Left forelimb (tissue), 1 donor: ENCODE measurements at regions not wholly inside any gene's neighbourhood (a gene's known extent, or its start where the extent isn't known, plus 50 kb on each side); places are given as distances from the start of the nearest gene placed in this dataset.
"Not testable (repeated sequence)": the region's sequence is repeated elsewhere in the genome, so short reads cannot be mapped to it uniquely, and the experiment has no call there.

Source experiments
- DNase-seq: peaks from one replicate; pipeline ENCODE4 v3.0.0-alpha.2; 2018; ENCODE audit warnings: low spot score

DNA sequence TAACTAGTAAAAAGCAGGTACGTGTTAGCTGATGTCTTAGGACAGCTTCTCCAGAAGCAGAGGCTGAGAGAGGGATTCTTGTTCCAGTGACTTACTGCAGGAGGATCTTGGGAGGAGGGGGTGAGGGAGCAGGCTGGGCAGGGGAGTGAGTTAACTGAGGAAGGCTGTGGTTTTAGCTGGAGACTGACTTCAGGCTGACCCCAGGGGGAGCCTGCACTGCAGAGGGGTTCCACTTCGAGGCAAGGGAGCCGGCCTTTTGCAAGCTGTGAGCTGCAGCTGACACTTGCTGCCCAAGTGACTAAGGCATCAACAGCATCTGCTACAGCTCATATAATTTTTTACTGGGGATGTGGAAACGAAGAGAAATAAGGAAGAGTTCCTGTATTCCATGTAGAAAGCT lies 50.4 kb upstream of the SOD1 start:
- DNase-seq, result no peak

DNA sequence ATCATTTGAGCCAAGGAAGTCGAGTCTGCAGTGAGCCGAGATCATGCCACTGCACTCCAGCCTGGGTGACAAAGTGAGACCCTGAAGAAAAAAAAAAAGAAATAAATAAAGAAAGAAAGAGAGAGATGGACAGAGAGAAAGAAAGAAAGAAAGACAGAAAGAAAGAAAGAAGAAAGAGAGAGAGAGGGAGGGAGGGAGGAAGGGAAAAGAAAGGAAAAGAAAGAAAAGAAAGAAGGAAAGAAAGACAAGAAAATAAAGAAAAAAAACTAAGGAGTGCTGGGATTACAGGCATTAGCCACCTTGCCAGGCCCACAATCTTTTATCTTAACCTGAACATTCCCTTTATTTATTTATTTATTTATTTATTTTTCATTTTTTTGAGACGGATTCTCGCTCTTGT lies 51.7 kb upstream of the SOD1 start:
- no peak for DNase-seq

DNA sequence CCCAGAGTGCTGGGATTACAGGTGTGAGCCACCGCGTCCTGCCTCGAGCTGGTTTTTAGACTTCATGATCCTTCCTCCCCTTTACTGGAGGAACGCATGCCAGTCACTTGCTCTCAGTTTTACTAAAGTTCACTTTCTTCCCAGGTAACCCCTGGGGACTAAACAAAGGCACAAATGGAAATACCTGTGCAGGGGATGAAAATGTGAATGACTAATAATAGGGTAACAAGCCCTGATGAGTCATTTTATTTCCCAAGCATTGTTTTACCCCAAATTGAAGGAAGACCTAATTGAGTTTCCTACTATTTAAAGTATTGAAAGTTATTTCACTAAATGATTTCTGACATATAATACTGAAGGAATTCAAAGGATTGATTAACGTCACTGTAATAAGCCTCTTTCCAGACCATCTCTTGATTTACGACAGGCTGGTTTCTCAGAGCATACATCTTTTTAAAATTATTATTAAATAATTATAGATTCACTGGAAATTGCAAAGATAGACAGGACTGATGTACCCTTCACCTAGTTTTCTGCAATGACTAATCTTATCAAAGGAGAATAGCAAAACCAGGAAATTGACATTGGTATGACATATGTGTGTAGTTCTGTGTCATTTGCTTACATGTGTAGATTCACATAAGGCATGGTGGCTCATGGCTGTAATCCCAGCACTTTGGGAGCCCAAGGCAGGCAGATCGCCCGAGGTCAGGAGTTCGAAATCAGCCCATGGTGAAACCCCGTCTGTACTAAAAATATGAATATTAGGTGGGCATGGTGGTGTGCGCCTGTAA lies 53.2 kb upstream of the SOD1 start:
- no peak for DNase-seq

DNA sequence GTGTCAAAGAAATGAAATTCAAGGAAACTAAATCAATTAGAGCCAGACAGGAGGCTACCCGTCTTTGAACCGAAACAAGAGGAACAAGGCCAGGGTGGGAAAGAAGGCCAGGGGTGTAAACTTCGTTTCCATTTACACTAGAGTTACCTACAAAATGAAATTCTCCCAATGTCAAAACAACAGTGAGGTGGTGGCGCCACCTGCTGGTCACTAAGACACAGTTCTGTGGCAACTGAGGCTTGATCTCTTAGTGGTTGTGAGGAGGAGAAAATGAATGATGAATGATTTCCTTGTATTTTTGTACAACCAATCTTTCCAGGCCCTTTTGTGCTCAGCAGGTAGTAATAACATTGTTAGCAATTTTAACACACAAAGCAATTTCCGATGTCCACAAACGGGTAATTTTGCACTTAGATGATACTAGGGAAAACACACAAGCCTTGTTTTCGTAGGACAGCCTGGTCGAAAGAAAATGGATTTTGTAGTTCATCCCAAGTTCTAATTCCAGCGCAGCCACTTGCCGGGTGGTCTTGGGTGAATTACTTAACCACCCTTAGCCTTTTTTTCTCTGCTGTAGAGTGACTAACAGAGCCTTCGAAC lies 54.8 kb upstream of the SOD1 start:
- no peak for DNase-seq

DNA sequence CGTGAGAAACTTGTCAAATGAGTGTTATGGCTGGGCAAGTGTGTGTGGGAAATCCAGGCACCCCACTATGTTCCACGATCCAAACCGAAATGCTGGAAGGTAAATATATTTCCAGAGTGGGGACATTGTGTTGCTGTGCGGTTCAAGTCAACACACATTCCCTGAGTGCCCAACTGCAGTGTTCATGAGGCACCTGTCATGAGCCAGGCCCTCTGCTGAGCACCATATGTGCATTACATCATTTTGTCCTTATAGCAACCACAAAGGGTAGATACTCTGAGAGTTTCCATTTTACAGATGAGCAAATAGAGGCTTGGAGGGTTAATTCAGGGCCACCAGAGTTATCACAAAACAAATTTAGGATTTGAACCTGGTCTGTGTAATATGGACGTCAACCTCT lies 59.9 kb upstream of the SOD1 start:
- DNase-seq, result no peak

DNA sequence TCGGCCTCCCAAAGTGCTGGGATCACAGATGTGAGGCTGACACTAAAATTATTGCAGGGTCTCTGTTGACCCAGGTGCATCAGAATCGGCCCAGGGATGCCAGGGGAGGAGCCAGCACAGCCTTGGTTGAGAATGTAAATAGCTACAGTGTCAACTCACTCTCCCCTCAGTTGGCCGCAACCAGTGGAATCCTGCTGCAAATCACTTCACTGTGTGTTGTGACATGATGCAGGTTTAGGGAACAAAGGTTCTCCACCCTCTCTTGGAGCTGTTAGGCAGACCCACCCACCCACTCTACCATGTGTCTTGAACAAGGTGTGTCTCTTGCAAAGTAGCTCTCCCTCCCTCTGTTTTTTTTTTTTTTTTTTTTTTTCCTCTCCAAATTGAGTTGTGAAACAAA lies 60.5 kb upstream of the SOD1 start:
- no peak for DNase-seq

DNA sequence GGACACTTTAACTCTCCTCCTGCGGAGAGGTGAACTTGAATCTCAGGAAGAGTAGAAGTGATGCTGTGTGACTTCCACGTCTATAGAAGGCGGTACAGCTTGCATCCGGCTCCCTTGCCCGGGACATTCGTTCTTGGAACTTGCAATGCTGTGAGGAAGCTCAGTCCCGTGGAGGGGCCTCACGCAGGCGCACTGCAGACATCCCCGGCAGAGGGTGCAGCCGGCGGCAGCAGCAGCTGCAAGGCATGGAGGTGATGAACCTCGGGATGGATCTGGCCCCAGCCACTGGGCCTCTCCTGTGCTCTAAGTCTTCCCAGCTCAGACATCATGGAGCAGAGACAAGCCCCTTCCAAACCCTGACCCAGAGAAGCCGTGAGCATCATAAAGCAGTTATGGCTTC lies 61.8 kb upstream of the SOD1 start:
- DNase-seq, result no peak

DNA sequence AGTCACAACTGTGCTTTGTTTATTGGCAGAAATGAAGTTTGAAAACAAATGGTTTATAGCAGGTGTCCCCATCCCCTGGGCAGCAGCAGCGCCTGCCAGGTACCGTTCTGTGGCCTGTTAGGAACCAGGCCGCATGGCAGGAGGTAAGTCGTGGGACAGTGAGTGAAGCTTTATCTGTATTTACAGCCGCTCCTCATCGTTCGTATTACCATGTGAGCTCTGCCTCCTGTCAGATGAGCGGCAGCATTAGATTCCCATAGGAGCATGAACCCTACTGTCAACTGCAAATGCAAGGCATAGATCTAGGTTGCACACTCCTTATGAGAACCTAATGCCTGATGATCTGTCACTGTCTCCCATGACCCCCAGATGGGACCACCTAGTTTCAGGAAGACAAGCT lies 63.4 kb upstream of the SOD1 start:
- DNase-seq, result no peak

DNA sequence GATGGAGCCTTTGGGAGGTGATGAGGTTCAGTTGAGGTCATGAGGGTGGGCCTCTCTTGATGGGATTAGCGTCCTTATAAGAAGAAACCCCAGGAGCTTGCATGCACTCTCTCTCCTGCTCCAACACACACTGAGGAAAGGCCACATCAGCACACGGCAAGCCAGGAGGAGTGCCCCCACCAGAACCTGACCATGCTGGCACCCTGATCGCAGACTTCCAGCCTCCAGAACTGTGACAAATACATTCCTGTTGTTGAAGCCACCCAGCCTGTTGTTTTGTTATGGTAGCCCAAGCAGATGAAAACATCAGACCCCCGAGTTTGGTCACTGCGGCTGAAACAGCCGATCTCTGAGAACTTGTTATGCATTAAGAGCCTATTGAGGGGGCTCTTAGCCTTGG lies 64.8 kb upstream of the SOD1 start:
- DNase-seq, result no peak

DNA sequence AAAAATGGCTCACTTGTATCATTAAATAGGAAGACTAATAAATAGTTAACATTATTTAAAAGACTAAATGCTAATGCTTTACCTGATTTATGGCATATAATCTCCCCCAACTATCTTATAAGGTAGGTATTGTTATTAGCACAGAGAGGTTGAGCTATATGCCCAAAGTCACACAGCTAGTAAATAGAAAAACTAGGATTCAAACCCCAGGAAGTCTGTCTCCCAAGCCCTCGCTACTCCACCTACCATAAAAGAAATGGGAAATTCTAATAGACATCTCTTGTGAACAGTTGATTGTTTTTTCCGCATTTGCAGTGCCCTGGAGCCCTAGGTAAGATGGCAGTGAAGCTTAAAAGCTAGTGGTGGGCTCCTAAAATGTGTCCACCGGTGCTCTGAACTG lies 65.2 kb upstream of the SOD1 start:
- DNase-seq, result no peak

DNA sequence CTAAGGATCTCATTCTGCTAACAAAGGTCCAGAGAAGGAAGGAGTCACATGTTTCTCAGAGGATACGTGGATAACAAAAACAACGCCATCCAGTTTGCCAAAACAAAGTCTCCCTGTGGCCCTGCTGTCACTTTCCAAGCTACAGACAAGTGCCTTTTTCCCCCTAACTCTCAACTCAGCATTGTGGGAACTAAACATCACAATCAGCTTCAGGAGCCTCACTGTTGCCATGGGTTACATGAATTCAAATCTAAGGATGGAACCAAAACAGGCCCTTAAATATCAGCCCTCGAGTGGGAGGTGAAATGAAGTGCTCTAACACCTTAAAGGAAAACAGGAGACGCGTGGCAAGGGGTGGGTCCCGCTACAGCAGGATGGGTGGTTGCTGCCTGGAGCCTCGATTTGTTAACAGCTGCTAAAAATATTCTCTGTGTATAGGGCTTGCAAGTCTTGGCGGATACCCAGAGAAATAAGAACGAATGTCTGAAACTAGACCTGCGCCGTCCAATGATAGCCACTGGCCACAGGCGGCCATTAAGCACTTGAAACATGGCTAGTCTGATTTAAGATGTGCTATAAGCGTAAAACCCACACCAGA lies 66.4 kb upstream of the SOD1 start:
- DNase-seq, result no peak

DNA sequence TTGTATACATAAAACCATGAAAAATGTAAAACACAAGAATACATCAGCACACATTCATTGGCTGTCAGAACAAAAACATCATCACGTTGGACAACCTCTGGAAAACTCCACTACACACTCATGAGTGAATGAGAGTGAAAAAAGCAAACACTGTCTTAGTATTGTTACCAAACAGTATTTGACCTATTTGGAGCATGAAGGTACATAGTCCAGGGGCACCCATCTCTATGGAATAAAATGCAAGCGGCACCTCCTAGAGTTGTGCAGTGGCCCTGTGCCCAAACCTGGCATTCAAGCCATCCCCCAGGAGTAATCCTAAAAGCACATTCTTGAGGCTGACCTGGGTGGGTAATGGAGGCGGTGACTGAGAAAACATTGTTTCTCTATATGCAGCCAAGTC lies 67.0 kb upstream of the SOD1 start:
- DNase-seq, result no peak

DNA sequence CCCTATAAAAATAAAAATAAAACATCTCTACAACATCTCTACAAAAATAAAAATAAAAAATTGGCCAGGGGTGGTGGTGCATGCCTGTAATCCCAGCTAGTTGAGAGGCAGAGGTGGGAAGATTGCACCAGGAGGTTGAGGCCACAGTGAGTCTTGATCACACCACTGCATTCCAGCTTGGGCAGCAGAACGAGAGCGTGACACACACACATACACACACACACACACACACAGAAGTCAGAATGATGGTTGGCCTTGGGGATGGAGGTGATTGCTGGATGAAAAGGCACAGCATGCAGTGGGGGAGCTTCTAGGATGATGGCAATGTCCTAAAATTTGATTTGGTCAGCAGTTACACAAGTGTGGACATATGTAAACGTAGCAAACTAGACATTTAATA lies 69.7 kb upstream of the SOD1 start:
- DNase-seq, result no peak

DNA sequence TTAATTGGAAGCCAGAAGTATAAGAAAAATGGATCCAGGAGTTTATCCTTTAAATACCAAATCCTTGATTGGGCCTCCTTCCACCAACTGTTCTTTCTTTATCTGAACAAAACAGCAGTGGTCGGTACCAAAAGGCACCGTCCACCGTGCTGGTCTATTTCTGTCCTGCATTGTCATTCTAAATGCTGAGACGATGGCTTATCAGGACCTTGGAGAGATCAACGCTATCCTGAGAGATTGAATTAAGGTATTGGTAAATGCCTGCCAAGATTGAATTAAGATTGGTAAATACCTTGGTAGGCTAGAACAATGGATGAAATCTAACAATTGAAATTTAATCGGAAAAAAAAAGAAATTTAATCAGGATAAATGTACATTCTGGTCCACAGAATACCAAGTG lies 73.4 kb upstream of the SOD1 start:
- DNase-seq, result no peak

DNA sequence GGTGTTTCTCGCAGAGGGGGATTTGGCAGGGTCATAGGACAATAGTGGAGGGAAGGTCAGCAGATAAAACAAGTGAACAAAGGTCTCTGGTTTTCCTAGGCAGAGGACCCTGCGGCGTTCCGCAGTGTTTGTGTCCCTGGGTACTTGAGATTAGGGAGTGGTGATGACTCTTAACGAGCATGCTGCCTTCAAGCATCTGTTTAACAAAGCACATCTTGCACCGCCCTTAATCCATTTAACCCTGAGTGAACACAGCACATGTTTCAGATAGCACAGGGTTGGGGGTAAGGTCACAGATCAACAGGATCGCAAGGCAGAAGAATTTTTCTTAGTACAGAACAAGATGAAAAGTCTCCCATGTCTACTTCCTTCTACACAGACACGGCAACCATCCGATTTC lies 75.6 kb upstream of the SOD1 start:
- DNase-seq, result not testable (repeated sequence)

DNA sequence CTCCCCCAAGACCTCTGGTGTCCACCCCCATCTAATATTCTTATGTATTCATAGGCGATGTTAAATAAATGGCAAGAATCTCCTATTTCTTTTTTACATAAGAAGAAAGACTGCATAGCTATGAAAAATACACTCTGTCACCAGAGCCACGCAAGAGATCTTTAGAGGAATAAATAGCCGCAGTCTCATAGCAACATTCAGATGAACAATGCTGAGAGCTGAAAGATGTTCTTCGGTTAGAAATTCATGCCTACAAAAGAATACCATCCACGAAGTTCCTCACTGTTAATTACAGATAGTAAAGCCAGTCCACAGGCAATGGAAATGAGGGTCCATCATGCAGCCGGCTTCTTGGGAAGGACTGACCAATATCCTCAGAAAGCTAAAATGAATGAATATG lies 76.0 kb upstream of the SOD1 start:
- no peak for DNase-seq

DNA sequence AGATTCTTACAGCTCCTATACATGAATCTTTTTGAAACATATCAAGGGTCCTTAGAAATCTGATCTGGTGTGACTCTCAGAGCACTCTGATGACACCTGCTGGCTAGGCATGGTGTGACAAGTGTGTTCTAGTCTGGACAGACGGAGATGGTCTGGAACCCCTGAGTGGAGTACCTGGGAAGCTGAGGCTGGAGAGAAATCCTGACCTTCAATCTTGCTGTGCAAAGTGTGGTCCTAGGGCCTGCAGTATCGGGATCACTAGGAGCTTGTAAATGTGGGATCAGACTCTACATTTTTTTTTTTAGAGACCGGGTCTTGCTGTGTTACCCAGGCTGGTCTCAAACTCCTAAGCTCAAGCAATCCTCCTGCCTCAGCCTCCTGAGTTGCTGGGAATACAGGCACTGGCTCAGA lies 78.6 kb upstream of the SOD1 start:
- peak; percentile 83 for DNase-seq

DNA sequence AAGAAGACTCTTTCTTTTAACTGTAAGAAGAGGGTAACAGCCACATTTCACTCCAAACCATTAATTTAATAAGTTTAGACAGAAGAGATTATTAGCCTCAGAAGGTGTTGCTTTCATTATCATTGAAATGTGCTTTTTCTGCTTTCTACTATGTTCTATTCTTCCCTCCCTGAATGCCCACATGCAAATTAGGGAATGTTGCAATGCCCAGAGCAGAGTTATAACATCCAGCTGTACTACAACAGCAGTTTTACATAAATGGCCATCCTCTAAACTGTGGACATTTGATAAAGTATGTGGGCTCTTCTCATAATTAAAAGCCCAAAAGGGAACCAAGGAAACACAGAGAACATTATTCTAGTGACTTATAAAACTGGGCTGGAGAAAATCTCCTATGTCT lies 82.2 kb upstream of the SOD1 start:
- no peak for DNase-seq

DNA sequence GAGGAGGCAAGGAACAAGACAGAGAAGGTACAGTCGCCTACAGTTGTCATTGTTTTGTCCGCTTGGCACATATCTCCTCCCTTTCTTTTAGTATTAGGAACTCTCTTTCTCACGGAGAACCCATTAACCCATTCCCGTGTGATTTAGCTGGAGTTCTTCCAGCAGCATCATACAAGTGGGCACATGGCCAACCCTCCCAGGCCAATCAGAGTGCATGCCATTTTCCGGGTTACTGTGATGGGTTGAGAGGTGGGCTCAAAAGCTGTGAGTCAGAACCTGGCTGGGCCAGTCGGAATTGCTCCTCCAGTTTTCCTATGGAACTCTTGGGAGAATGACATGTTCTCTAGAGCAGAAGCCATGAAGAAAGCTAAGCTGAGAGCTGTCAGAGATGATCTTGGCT lies 83.1 kb upstream of the SOD1 start:
- DNase-seq, result no peak

DNA sequence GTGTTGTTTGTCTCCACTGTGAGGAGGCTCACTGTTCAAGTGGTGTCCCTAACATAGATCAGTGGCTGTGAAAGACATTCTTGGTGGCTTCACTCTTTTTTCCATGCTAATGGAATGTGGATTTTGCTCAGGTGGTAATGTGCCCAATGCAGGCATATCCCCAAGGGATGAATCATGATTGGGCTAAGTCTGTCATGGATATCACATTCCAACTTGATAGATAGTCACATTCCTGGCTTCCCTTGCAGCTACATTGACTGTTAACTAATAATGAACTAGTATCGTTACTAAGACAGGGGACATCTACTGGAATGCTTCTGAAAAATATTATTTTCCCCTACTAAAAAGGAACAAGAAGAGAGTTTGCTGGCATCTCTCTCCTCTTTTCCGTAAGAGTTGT lies 86.3 kb upstream of the SOD1 start:
- DNase-seq, result no peak

DNA sequence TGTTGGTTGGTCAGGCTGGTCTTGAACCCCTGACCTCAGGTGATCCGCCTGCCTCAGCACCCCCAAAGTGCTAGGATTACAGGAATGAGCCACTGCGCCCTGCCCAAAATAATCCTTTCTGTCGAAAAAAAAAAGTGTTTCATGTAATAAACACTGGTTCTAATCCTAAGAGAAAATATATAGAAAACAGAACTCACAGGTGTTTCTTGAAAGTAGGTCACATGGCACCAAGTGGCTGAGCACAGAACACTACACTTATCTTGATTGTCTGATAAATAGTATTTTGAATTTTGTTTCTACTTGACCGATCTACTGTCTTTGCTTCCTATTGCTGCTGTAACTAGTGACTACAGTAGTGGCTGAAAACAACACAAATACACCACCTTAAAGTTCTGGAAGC lies 87.6 kb upstream of the SOD1 start:
- DNase-seq, result no peak

DNA sequence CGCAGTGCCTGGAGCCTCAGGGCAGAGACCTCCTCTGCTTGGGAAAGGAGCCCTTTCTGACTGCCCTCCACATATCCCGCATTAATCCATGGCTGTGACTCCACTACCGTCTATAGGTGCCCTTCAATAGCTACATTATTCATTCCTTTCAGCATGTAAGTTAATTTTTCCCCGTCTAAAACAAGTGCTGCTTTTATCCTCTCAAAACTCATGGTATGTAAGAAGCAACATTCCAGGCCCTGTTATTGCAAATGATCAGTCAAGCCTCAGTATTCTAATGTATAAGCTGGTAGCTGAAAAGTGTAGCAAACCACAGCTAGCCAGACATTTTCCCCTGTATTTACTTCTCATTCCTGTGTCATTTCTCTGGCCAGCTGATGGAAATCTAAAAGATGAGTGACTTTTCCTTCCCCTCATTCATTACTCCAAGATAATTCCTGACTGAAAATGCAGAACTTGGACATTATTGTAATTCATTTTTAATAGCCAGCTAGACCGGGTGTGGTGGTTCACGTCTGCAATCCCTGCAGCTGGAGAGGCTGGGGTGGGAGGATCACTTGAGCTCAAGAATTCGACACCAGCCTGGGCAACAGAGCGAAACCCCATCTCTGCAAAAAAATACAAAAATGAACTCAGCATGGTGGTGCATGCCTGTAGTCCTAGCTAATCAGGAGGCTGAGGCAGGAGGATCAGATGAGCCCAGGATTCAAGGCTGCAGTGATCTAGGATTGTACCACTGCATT lies 88.5 kb upstream of the SOD1 start:
- no peak for DNase-seq

DNA sequence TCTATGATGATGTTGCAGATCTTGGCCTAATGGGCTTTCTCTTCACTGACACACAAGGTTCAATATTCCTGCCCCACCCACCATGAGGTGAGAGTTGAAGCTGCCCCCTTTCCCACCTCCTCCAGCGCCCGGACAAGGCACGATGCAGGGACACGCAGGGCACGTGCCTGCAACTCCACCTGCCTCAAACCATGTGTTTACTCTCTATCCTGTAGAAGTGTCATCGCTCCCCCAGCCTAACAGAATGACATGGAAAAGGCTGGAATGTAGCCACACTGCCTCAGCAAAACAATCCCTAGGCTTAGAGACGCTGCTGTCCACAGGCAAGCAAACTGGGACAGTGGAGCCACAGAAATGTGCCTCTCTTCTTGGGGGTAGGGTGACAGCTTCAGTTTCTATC lies 92.9 kb upstream of the SOD1 start:
- DNase-seq, result no peak
